SK-N-MC (cell line): ENCODE measurements at regions not wholly inside any gene's neighbourhood (a gene's known extent, or its start where the extent isn't known, plus 50 kb on each side); places are given as distances from the start of the nearest gene placed in this dataset.

Source experiments
- DNase-seq: peaks from one replicate; pipeline ENCODE4 v3.0.0-alpha.2; 2011; ENCODE audit warnings: low read depth, low spot score
- H3K27ac ChIP-seq: fragments of 200-600 bp; sonication (generic); 2 replicates; pipeline ENCODE4 v1.5.1; 2016; ENCODE audit warnings: mixed run types
- H3K36me3 ChIP-seq: fragments of 200-600 bp; sonication (generic); 2 replicates; pipeline ENCODE4 v1.6.1; 2017; ENCODE audit warnings: antibody characterized with exemption, low read length, mixed read lengths; ENCODE audit not compliant: insufficient read depth
- H3K4me3 ChIP-seq: fragments of 200-600 bp; sonication (generic); 2 replicates; pipeline ENCODE4 v1.5.1; 2016
- H3K9ac ChIP-seq: fragments of 200-600 bp; sonication (generic); 2 replicates; pipeline ENCODE4 v1.8.0; 2017; ENCODE audit warnings: mixed run types, mixed read lengths; ENCODE audit not compliant: insufficient read length
- H3K9me3 ChIP-seq: fragments of 200-600 bp; sonication (generic); 2 replicates; pipeline ENCODE4 v1.6.1; 2017; ENCODE audit warnings: low read depth, mild to moderate bottlenecking, antibody characterized with exemption, low read length, moderate library complexity, mixed read lengths
- EZH2 ChIP-seq: fragments of 200-600 bp; sonication (generic); IDR thresholded peaks from one replicate; pipeline ENCODE4 v1.6.1; 2017; ENCODE audit warnings: antibody characterized with exemption
- FOXP2 ChIP-seq: optimal IDR thresholded peaks from 2 replicates; pipeline ENCODE3; 2011; ENCODE audit warnings: mild to moderate bottlenecking, moderate library complexity; ENCODE audit not compliant: insufficient read depth; ENCODE audit errors: extremely low read length, control extremely low read depth
- POLR2AphosphoS5 ChIP-seq: IDR thresholded peaks from 2 replicates; pipeline ENCODE4 v1.6.1; 2012; ENCODE audit warnings: mild to moderate bottlenecking, low read depth, low read length, borderline replicate concordance

- no peak for DNase-seq
- H3K9me3 ChIP-seq, result no peaks in the 10 kb centered on the region
- TF ChIP-seq FOXP2 (no peak), POLR2AphosphoS5 (no peak), EZH2 (no peak)
- no peaks in the 10 kb centered on the region for H3K36me3 ChIP-seq
- H3K4me3 ChIP-seq, result no peak overlapping the region
- H3K9ac ChIP-seq, result no peak overlapping the region
- H3K27ac ChIP-seq, result no peak overlapping the region
These were observed 382.2 kb downstream of the FBXW7 start for GRCh38 chr4:152153476-152154270.

DNA sequence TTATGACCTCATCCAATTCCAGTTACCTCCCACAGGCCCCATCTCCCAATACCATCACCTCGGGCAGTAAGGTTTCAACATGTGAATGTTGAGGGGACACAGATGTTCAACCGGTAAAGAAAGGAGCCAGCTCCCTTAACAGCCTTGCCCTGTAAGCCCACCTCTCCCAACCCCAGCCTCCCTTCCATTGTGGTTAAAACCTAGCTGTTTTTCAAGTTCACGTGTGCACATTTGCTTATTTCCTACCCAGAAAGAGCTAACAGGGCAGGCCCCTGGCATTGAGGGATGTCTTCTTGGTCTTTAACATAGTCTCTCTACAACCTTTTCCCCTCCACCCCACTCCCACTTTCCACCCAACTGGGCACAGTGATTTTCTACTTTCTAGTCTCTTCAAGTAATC is 385.7 kb downstream of the FBXW7 start:
- Histone ChIP-seq H3K36me3 (no peaks in the 10 kb centered on the region), H3K27ac (no peak overlapping the region), H3K9me3 (no peaks in the 10 kb centered on the region), H3K4me3 (no peak overlapping the region), H3K9ac (no peak overlapping the region)
- TF ChIP-seq EZH2 (no peak), FOXP2 (no peak), POLR2AphosphoS5 (no peak)
- DNase-seq, result no peak

DNA sequence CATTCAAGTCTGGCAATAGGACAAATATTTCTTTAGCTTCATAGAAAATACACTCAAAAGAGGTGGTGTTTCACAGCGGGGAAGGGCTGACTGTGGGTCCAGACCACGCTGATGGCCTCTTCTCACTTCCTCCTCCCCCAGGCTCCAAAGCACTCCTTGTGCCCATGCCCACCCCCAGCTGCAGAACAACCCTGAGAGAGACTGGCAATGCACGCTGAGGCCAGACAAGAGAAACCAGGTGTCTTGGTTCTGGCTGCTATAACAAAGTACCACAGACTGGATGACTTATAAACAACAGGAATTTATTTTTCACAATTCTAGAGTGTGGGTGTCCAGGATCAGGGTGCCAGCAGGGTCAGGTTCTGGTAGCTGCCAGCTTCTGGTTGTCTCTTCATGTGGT is 386.1 kb downstream of the FBXW7 start:
- TF ChIP-seq POLR2AphosphoS5 (no peak), EZH2 (no peak)
- Histone ChIP-seq H3K9ac (no peak overlapping the region), H3K4me3 (no peak overlapping the region), H3K9me3 (no peaks in the 10 kb centered on the region), H3K36me3 (no peaks in the 10 kb centered on the region), H3K27ac (no peak overlapping the region)
- DNase-seq, result no peak

GRCh38 chr4:152148057-152148456 is 387.2 kb upstream of the GATB start:
- H3K9ac ChIP-seq, result no peak overlapping the region
- H3K36me3 ChIP-seq, result no peaks in the 10 kb centered on the region
- TF ChIP-seq FOXP2 (no peak), EZH2 (no peak), POLR2AphosphoS5 (no peak)
- DNase-seq, result no peak
- no peak overlapping the region for H3K4me3 ChIP-seq
- no peaks in the 10 kb centered on the region for H3K9me3 ChIP-seq
- no peak overlapping the region for H3K27ac ChIP-seq

DNA sequence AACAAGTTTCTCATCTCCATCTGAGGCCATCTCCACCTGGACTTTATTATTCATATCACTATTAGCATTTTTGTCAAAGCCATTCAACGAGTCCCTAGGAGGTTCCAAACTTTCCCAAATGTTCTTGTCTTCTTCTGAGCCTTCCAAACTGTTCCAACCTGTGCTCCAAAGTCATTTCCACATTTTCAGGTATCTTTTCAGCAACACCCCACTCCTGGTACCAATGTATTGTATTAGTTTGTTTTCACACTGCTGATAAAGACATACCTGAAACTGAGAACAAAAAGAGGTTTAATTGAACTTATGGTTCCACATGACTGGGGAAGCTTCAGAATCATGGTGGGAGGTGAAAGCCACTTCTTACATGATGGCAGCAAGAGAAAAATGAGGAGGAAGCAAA is 385.4 kb upstream of the GATB start:
- Histone ChIP-seq H3K27ac (no peak overlapping the region), H3K9ac (no peak overlapping the region), H3K4me3 (no peak overlapping the region), H3K36me3 (no peaks in the 10 kb centered on the region), H3K9me3 (no peaks in the 10 kb centered on the region)
- no peak for DNase-seq
- TF ChIP-seq FOXP2 (no peak), POLR2AphosphoS5 (no peak), EZH2 (no peak)

DNA sequence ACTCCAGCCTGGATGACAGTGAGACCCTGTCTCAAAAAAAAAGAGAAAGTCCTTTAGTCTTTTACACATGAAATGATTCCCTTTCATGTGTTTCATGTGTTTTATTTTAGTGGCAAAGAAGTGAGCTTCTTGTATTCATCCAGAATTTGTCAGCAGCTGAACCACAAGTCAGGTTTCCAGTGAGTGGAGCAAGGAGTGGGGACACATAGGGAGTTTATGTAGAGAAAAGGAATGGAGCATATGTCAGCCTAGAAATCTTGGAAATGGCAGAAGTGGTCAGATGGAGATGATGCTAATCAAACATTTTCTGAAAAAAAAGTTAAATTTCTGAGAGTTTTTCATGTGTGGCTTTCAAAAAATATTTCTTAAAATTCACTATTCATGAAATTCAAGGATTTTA is 383.0 kb upstream of the GATB start:
- TF ChIP-seq EZH2 (no peak), POLR2AphosphoS5 (no peak), FOXP2 (no peak)
- Histone ChIP-seq H3K4me3 (no peak overlapping the region), H3K9ac (no peak overlapping the region), H3K36me3 (no peaks in the 10 kb centered on the region), H3K27ac (no peak overlapping the region), H3K9me3 (no peaks in the 10 kb centered on the region)
- no peak for DNase-seq

DNA sequence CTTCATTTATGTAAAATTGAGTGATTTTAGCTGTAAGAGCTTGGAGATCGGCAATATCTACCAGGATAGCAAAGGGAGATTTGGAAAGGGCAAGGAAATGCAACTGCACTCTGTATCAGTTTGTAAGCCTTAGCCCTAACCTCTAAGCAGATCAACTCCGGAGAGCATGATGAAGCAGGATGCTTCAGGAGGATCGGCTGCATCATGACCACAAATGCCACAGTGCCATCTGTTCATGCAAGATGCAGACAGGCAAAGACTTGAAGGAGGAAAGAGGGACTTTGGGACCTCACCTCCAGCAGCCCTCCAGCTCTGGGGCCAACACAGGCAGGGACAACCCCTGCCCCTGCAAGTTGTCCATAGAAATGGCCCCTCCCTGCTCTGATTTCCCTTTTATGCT is 377.6 kb upstream of the GATB start:
- TF ChIP-seq POLR2AphosphoS5 (no peak), FOXP2 (no peak), EZH2 (no peak)
- H3K4me3 ChIP-seq, result no peak overlapping the region
- no peak overlapping the region for H3K27ac ChIP-seq
- H3K9me3 ChIP-seq, result no peaks in the 10 kb centered on the region
- no peak overlapping the region for H3K9ac ChIP-seq
- DNase-seq, result no peak
- H3K36me3 ChIP-seq, result no peaks in the 10 kb centered on the region

- Histone ChIP-seq H3K36me3 (no peaks in the 10 kb centered on the region), H3K27ac (no peak overlapping the region), H3K9ac (no peak overlapping the region), H3K9me3 (no peaks in the 10 kb centered on the region), H3K4me3 (no peak overlapping the region)
- TF ChIP-seq POLR2AphosphoS5, result no peak
- TF ChIP-seq FOXP2, result no peak
- no peak for TF ChIP-seq EZH2
- no peak for DNase-seq
These were observed 372.0 kb upstream of the GATB start for GRCh38 chr4:152132776-152133175.

- Histone ChIP-seq H3K27ac (no peak overlapping the region), H3K36me3 (no peaks in the 10 kb centered on the region), H3K9ac (no peak overlapping the region), H3K9me3 (no peaks in the 10 kb centered on the region), H3K4me3 (no peak overlapping the region)
- DNase-seq, result no peak
- no peak for TF ChIP-seq EZH2
- no peak for TF ChIP-seq FOXP2
- TF ChIP-seq POLR2AphosphoS5, result no peak
These were observed 367.5 kb upstream of the GATB start for GRCh38 chr4:152128356-152128755.
